BLaER1 (cell line): ENCODE measurements at regions not wholly inside any gene's neighbourhood (a gene's known extent, or its start where the extent isn't known, plus 50 kb on each side); places are given as distances from the start of the nearest gene placed in this dataset.

Experiments
- H3K27ac ChIP-seq: shearing (Covaris generic); formaldehyde crosslinking; 2 replicates; pipeline ENCODE4 v1.8.1; 2022
- H3K27me3 ChIP-seq: shearing (Covaris generic); formaldehyde crosslinking; 2 replicates; pipeline ENCODE4 v1.8.1; 2022
- H3K36me3 ChIP-seq: shearing (Covaris generic); formaldehyde crosslinking; 2 replicates; pipeline ENCODE4 v1.8.1; 2022
- H3K4me1 ChIP-seq: shearing (Covaris generic); formaldehyde crosslinking; 2 replicates; pipeline ENCODE4 v1.8.1; 2022
- H3K4me2 ChIP-seq: shearing (Covaris generic); formaldehyde crosslinking; 2 replicates; pipeline ENCODE4 v1.8.1; 2022
- H3K4me3 ChIP-seq: shearing (Covaris generic); formaldehyde crosslinking; 2 replicates; pipeline ENCODE4 v1.8.1; 2022
- H3K9ac ChIP-seq: shearing (Covaris generic); formaldehyde crosslinking; 2 replicates; pipeline ENCODE4 v1.8.1; 2022
- H3K9me3 ChIP-seq: shearing (Covaris generic); formaldehyde crosslinking; 2 replicates; pipeline ENCODE4 v1.8.1; 2022
- H4K20me1 ChIP-seq: shearing (Covaris generic); formaldehyde crosslinking; 2 replicates; pipeline ENCODE4 v1.8.1; 2022
- Cebpa-rat ChIP-seq: shearing (Covaris generic); IDR thresholded peaks from 2 replicates; pipeline ENCODE4 v1.8.1; 2022

- Histone ChIP-seq H4K20me1 (no peaks in the 10 kb centered on the region), H3K4me2 (no peak overlapping the region), H3K27ac (no peak overlapping the region), H3K4me3 (no peak overlapping the region), H3K9ac (no peak overlapping the region), H3K36me3 (no peaks in the 10 kb centered on the region), H3K27me3 (no peaks in the 10 kb centered on the region), H3K9me3 (no peaks in the 10 kb centered on the region), H3K4me1 (no peaks in the 10 kb centered on the region)
- TF ChIP-seq Cebpa-rat, result no peak
These were observed 131.4 kb upstream of the KAZN start for GRCh38 chr1:14467112-14467511.

- H3K9ac ChIP-seq, result no peak overlapping the region
- no peak overlapping the region for H3K27ac ChIP-seq
- no peaks in the 10 kb centered on the region for H4K20me1 ChIP-seq
- H3K4me1 ChIP-seq, result no peaks in the 10 kb centered on the region
- H3K36me3 ChIP-seq, result no peaks in the 10 kb centered on the region
- no peak overlapping the region for H3K4me2 ChIP-seq
- no peak for TF ChIP-seq Cebpa-rat
- H3K27me3 ChIP-seq, result no peaks in the 10 kb centered on the region
- H3K4me3 ChIP-seq, result no peak overlapping the region
- H3K9me3 ChIP-seq, result no peaks in the 10 kb centered on the region
These were observed 129.7 kb upstream of the KAZN start for GRCh38 chr1:14468751-14469150.

GRCh38 chr1:14470802-14471201, 127.7 kb upstream of the KAZN start:
- Histone ChIP-seq H4K20me1 (no peaks in the 10 kb centered on the region), H3K4me2 (no peak overlapping the region), H3K36me3 (no peaks in the 10 kb centered on the region), H3K9me3 (no peaks in the 10 kb centered on the region), H3K4me3 (no peak overlapping the region), H3K27me3 (no peaks in the 10 kb centered on the region), H3K4me1 (no peaks in the 10 kb centered on the region), H3K9ac (no peak overlapping the region), H3K27ac (no peak overlapping the region)
- no peak for TF ChIP-seq Cebpa-rat

- Histone ChIP-seq H3K4me2 (no peak overlapping the region), H3K27me3 (no peaks in the 10 kb centered on the region), H3K4me3 (no peak overlapping the region), H3K9ac (no peak overlapping the region), H3K9me3 (no peaks in the 10 kb centered on the region), H4K20me1 (no peaks in the 10 kb centered on the region), H3K27ac (no peak overlapping the region), H3K36me3 (no peaks in the 10 kb centered on the region), H3K4me1 (no peaks in the 10 kb centered on the region)
- TF ChIP-seq Cebpa-rat, result no peak
These were observed 123.6 kb upstream of the KAZN start for GRCh38 chr1:14474856-14475255.

GRCh38 chr1:14476170-14476955, 122.1 kb upstream of the KAZN start:
- H3K4me2 ChIP-seq, result no peak overlapping the region
- no peak for TF ChIP-seq Cebpa-rat
- H4K20me1 ChIP-seq, result no peaks in the 10 kb centered on the region
- H3K4me3 ChIP-seq, result no peak overlapping the region
- H3K27ac ChIP-seq, result no peak overlapping the region
- H3K36me3 ChIP-seq, result no peaks in the 10 kb centered on the region
- no peaks in the 10 kb centered on the region for H3K9me3 ChIP-seq
- no peaks in the 10 kb centered on the region for H3K4me1 ChIP-seq
- no peak overlapping the region for H3K9ac ChIP-seq
- H3K27me3 ChIP-seq, result no peaks in the 10 kb centered on the region

- Histone ChIP-seq H3K9ac (no peak overlapping the region), H3K27ac (no peak overlapping the region), H3K4me2 (no peak overlapping the region), H3K36me3 (no peaks in the 10 kb centered on the region), H3K27me3 (no peaks in the 10 kb centered on the region), H3K4me3 (no peak overlapping the region), H4K20me1 (no peaks in the 10 kb centered on the region), H3K4me1 (no peaks in the 10 kb centered on the region), H3K9me3 (no peaks in the 10 kb centered on the region)
- TF ChIP-seq Cebpa-rat, result no peak
These were observed 120.4 kb upstream of the KAZN start for GRCh38 chr1:14478120-14478519.

- Histone ChIP-seq H3K36me3 (no peaks in the 10 kb centered on the region), H3K4me1 (no peaks in the 10 kb centered on the region), H3K9me3 (no peaks in the 10 kb centered on the region), H4K20me1 (no peaks in the 10 kb centered on the region), H3K27me3 (no peaks in the 10 kb centered on the region), H3K27ac (no peak overlapping the region), H3K4me3 (no peak overlapping the region), H3K9ac (no peak overlapping the region), H3K4me2 (no peak overlapping the region)
- no peak for TF ChIP-seq Cebpa-rat
These were observed 118.6 kb upstream of the KAZN start for GRCh38 chr1:14479865-14480264.

GRCh38 chr1:14482784-14483450, 115.6 kb upstream of the KAZN start:
- H3K27me3 ChIP-seq, result no peaks in the 10 kb centered on the region
- H4K20me1 ChIP-seq, result no peaks in the 10 kb centered on the region
- TF ChIP-seq Cebpa-rat, result no peak
- H3K4me1 ChIP-seq, result no peaks in the 10 kb centered on the region
- no peak overlapping the region for H3K9ac ChIP-seq
- no peak overlapping the region for H3K4me2 ChIP-seq
- H3K9me3 ChIP-seq, result no peaks in the 10 kb centered on the region
- H3K4me3 ChIP-seq, result no peak overlapping the region
- no peaks in the 10 kb centered on the region for H3K36me3 ChIP-seq
- no peak overlapping the region for H3K27ac ChIP-seq

- no peak overlapping the region for H3K27ac ChIP-seq
- H3K4me1 ChIP-seq, result no peaks in the 10 kb centered on the region
- no peaks in the 10 kb centered on the region for H3K36me3 ChIP-seq
- H4K20me1 ChIP-seq, result no peaks in the 10 kb centered on the region
- no peaks in the 10 kb centered on the region for H3K9me3 ChIP-seq
- H3K4me3 ChIP-seq, result no peak overlapping the region
- no peak for TF ChIP-seq Cebpa-rat
- no peak overlapping the region for H3K4me2 ChIP-seq
- H3K27me3 ChIP-seq, result no peaks in the 10 kb centered on the region
- no peak overlapping the region for H3K9ac ChIP-seq
These were observed 113.2 kb upstream of the KAZN start for GRCh38 chr1:14485285-14485684.

- Histone ChIP-seq H3K27me3 (no peaks in the 10 kb centered on the region), H3K4me2 (no peak overlapping the region), H3K36me3 (no peaks in the 10 kb centered on the region), H3K4me3 (no peak overlapping the region), H3K27ac (no peak overlapping the region), H3K9me3 (no peaks in the 10 kb centered on the region), H3K9ac (no peak overlapping the region), H4K20me1 (no peaks in the 10 kb centered on the region), H3K4me1 (no peaks in the 10 kb centered on the region)
- no peak for TF ChIP-seq Cebpa-rat
These were observed 111.9 kb upstream of the KAZN start for GRCh38 chr1:14486401-14487201.
